NCI-H69 (cell line): ENCODE measurements at regions not wholly inside any gene's neighbourhood (a gene's known extent, or its start where the extent isn't known, plus 50 kb on each side); places are given as distances from the start of the nearest gene placed in this dataset.

Source experiments
- DNase-seq: peaks from one replicate; lab custom pipeline; 2025; lab: John Stamatoyannopoulos, UW

DNA sequence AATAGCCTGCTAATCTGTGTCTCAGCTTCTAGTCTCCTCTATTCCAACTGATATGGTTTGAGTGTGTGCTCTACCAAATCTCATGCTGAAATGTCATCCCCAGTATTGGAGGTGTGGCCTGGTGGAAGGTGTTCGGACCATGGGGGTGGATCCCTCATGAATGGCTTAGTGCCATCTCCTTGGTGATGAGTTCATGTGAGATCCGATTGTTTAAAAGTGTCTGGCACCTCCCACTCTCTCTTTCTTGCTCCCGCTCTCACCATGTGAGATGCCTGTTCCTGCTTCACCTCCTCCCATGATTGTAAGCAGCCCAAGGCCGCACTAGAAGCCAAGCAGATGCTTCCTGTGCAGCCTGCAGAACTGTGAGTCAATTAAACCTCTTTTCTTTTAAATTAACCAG, 73.5 kb upstream of the CAMK1G start:
- DNase-seq: no peak

GRCh38 chr1:209511169-209511568, 72.3 kb upstream of the CAMK1G start:
- no peak for DNase-seq

DNA sequence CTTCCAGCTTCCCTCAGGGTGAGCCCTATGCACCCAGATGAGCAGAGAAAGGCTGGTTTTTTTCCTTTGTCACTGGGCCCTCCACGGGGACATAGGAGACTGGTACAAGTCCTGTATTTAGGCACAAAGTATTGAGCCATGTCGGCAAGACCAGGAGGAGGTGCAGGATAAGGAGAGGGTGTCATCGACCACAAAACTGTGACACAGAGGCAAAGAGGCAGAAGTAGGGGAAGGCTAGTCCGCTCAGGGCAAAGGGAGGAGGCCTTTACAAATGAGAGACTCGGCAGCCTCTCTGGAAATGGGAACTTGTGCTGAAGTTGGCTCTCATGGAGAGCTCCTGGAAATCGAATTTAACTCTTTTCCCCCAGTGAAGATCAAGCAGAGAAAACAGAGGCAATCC, 70.7 kb upstream of the CAMK1G start:
- DNase-seq: no peak

- DNase-seq: peak; percentile 70
Observed at GRCh38 chr1:209513226-209513625, 70.3 kb upstream of the CAMK1G start.

- peak; percentile 17 for DNase-seq
Observed at GRCh38 chr1:209516771-209517680, 66.5 kb upstream of the CAMK1G start.

GRCh38 chr1:209517681-209518050, 65.8 kb upstream of the CAMK1G start:
- no peak for DNase-seq

DNA sequence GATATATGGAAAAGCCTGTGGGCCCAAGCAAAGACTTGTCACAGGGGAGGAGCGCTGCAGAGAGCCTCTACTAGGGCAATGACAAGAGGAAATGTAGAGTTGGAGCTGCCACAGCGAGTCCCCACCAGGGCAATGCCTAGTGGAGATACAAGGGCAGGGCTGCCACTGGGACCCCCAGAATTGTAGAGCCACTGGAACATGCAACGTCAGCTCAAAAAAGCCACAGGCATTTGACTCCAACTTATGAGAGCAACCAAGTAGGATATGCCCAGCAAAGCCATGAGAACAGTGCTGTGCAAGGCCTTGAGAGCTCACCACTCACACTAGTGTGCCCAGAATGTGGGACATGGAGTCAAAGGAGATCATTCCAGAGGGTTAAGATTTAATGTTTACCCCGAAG, 63.7 kb upstream of the CAMK1G start:
- DNase-seq: no peak

GRCh38 chr1:209522826-209523225, 60.7 kb upstream of the CAMK1G start:
- no peak for DNase-seq

DNA sequence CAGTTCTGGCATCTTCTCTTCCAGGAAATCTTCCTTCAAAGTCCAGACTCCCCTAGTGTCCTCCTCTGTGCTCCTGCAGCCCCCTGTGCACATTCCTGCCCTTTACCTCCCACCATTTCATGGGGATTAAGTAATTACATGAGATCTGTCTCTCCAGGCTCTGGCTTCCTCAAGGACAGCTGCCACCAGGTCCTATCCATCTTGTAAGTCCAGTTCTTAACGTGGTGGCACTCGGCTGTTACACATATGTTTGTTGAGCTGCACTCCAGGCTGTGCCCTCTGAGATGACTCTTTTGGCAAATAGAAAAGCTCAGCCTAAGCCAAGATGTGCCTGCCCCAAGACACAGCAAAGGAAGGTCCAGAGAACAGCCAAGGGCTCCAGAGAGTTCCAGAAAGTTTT, 57.4 kb upstream of the CAMK1G start:
- DNase-seq: no peak

DNA sequence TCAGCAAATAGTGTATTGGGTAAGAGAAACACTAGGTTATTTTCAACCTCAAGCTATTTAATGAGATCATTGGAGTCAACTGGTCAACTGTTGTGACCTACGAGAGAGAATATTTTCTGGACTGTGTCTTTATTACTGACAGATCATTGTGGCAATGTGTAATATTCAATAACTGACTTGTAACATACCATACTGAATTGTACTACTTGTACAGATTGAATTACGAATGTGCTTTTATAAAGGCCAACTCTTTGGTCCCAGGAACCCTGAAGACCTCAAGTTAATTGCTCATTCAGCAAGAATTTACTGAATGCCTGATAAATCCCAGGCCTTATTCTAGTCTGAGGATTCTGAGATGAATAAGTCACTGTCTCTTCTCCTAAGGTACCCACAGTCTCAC, 56.1 kb upstream of the CAMK1G start:
- DNase-seq: no peak

DNA sequence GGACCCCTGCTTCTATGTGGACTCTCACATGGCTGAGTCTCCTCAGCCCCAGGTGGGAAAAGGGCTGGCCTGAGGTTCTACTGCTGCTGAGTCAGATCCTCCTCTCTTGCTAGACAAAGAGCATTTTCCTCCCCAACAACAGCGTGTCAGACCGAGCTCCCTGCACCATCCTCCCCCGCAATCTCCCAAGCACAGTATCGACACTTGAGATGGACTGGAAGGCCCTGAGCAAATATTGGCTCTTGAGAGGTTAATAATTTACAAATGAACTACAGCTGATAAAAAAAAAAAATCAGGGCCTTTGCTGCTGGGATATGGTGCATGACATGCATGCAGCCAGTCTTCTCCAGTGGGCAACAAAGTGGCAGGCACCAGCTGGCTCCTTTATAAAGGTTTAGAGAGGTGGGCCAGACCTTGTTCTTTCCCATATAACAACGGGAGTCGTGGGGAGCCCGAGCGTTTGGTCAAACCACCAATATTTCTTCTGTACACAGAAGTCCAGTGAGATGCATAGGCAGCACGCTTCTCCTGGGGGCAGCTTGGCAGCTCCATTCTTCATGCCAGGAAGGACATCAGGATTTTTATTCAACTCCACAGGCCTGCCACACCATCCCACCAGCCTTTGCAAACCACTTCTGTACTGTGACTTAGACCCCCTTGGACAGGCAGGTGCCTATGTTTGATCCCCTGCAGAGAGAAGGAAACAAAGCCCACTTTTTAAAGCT, 55.4 kb upstream of the CAMK1G start:
- peak; percentile 68 for DNase-seq

DNA sequence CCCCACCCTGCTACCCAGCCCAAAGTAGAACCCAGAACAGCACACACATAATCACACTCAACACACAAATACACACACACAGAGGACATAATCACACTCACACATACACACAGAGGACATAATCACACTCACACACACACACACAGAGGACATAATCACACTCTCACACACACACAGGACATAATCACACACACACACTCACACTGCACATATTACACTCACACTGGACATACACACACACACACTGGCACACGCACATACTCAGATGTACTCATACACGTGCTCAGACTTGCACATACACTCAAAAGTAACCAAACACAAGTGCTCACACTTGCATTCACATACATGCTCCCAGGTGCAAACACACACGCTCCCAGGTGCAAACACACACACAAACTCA, 54.3 kb upstream of the CAMK1G start:
- no peak for DNase-seq

GRCh38 chr1:209531006-209531405, 52.5 kb upstream of the CAMK1G start:
- peak; percentile 38 for DNase-seq

DNA sequence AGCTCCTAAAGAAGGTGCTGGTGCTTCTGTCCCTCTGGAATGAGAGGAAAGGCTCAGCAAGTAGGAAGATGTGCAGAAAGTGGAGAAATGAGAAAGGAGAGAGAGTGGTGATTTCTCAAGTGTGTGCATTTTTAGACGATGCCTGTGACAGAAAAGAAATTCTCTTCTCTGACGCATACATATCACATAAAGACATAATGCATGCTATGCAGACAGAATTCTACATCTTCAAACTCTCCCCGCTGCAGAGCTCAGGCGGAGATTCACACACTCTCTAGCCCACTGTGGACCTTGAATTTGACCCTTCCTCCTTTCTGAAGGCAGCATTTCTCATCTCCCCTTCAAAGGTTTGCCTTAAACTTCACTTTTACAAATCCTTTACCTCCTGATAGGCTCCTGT, 52.0 kb upstream of the CAMK1G start:
- DNase-seq: no peak
